DMS 273 (cell line): ENCODE measurements at regions not wholly inside any gene's neighbourhood (a gene's known extent, or its start where the extent isn't known, plus 50 kb on each side); places are given as distances from the start of the nearest gene placed in this dataset.
A peak's percentile ranks its signal among the peaks of the same experiment; 100 is the strongest.

Experiments used
- DNase-seq: peaks from one replicate; lab custom pipeline; 2025; ENCODE audit not compliant: unreplicated experiment; lab: John Stamatoyannopoulos, UW

DNA sequence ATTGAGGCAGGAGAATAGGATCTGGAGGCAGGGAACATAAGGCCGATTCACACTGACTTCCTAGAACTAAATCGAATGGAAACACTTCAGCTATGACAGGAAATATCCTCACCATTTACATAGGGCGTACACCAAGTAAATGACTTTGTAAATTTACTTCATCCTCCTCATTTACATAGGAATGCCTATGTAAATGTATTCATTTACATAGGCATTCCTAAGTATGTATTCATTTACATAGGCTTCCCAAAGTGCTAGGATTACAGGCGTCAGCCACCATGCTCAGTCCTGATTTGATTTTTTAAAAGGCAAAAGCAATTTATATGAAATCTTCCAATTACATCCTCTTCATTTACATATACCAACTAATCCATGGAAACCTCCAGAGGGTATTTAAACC, 133.1 kb upstream of the RFC3 start:
- no peak for DNase-seq

DNA sequence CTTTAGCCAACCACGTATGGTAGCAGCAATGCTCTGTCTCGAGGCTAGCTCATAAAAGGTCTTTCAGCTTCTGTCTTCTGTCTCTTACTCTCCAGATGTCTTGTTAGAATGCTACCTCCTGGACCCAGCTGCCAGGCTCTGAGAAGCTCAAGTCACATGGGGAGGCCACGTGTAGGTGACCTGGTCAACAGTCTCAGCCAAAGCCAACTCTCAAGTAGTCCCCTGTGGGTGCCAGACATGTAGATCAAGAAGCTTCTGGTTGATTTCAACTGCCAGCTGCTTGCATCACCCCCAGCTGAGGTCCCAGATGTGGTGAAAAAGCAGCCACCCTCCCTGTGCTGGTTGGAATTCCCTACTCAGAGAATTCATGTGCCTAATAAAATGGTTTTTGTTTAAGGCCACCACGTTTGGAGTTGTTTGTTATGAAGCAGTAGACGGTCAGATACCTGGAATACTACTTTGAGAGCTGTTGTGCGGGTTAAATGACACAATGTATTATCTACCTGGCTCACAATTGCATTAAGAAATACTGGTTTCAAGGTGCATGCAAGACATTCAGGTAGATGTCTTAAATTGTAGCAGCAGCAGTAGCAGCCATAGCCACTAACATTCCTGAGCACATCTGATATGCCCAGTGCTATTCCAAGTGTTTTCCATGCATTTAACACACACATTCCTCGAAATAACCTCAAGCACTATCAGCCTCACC, 131.0 kb upstream of the RFC3 start:
- DNase-seq, result peak; percentile 7

DNA sequence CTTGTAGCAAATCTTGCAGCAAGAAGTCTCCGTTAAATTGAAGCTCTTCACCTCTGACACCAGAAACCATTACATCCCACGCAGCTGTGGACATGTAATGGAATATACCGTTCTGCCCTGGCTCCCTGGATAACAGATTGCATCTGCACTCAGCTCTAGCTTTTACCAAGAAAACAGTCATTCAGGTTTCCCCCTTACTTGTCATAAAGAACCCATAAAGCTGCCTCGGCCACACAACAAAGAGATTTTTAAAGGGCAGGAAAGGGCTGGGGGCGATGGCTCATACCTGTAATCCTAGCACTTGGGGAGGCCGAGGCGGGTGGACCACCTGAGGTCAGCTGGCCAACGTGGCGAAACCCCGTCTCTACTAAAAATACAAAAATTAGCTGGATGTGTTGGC, 127.6 kb upstream of the RFC3 start:
- no peak for DNase-seq

- DNase-seq, result no peak
Measured at GRCh38 chr13:33691980-33692379, 126.0 kb upstream of the RFC3 start.

- DNase-seq, result no peak
Measured at GRCh38 chr13:33692531-33692930, 125.4 kb upstream of the RFC3 start.

- DNase-seq, result no peak
Measured at GRCh38 chr13:33694546-33694945, 123.4 kb upstream of the RFC3 start.

DNA sequence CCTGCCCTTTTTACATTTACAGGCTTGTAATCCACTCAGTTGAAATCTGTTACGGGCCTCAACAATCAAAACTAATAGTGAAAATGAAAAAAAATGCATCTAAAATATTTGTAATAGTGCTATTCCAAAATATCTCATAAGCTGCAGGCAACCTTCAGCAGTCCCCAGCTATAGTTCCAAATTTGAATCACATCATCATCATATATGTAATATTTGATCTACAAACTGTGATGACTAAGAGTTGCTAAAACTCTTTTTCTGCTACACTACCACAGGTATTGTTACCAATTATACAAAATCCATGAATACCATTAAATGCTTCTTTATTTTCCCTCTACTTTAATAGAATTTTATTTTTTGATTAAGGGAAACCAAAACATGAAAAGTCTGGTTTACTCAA, 121.4 kb upstream of the RFC3 start:
- no peak for DNase-seq

- DNase-seq, result no peak
Measured at GRCh38 chr13:33697926-33698325, 120.0 kb upstream of the RFC3 start.

DNA sequence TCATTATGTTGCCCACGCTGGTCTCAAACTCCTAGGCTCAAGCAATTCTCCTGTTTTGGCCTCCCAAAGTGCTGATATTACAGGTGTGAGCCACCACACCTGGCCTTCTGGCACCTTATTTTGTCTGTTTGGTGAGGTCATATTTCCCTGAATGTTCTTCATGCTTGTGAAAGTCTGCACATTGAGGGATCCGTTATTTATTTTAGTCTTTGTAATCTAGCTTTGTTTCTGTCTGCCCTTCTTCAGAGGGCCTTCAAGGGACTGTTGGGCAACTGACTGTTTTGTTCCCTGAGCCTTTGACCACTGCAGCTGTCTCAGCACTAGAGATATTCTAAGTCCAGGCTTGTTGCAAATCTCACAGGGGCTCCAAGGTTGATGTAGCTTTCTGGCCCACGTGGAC, 110.5 kb upstream of the RFC3 start:
- DNase-seq, result no peak

- DNase-seq, result no peak
Measured at GRCh38 chr13:33710924-33711323, 107.0 kb upstream of the RFC3 start.

- DNase-seq, result no peak
Measured at GRCh38 chr13:33711436-33711835, 106.5 kb upstream of the RFC3 start.

DNA sequence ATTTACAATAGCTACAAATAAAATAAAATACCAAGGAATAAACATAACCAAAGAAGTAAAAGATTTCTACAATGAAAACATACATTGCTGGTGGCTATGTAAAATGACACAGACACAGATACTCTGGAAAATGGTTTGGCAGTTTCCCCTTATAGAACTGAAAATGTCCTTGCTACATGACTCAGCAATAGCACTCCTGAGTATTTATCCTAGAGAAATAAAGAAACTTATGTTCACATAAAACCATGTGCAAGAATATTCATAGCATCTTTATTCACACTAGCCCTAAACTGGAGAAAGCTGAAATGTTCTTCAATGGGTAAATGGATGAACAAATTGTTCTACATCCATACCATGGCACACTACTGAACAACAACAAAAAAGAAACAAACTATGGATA, 100.2 kb upstream of the RFC3 start:
- no peak for DNase-seq

DNA sequence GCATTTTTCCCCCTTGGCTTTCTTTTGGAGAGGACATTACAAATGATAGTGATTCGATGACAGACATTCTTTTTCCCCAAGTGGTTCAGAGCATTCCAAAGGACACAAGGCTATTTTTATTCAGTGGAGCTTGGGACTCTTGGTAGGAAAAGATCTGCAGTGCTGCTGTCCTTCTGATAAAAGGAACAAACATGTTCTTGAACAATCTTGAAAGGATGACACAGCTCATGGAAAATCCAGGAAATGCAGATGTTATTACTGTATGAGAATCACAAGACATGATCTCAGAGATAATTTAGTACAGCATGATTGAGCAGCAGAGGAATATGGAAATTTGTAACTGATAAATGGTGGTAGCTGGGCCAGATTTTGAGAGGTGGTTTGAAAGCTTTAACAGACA, 96.2 kb upstream of the RFC3 start:
- no peak for DNase-seq

GRCh38 chr13:33722216-33722915, 95.6 kb upstream of the RFC3 start:
- DNase-seq, result no peak

GRCh38 chr13:33723365-33723764, 94.6 kb upstream of the RFC3 start:
- peak; percentile 7 for DNase-seq

DNA sequence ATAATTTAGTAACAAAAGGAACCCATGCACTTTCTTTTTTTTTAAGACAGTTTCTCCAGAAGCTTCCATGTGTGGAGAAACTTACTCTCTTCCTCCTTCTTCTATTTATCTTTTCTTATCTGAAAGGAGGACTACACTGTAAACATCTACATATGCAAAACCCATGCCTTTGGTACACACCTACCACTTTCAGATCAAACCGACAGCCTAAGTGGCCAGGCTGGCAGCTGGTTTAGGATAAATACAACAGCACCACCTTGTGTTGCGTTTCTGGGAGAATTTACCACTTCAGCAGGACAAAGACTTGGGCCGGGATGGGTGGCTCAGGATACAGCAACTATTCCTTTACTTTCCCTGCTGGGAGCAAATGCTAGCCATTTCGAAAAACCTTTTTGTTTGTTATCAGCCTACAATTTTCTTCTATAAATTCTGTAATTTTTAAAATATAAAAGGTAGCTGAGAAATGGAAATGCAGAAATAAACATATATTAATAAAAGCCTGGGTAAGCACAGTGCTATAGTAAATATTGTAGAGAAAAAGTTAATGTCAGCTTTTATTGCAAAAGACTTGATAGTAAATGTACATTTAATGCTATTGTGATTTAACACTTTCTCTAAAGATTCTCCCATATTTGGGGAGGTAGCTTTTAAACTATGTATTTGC, 94.0 kb upstream of the RFC3 start:
- DNase-seq, result peak; percentile 83

- DNase-seq, result no peak
Measured at GRCh38 chr13:33725340-33725739, 92.6 kb upstream of the RFC3 start.

DNA sequence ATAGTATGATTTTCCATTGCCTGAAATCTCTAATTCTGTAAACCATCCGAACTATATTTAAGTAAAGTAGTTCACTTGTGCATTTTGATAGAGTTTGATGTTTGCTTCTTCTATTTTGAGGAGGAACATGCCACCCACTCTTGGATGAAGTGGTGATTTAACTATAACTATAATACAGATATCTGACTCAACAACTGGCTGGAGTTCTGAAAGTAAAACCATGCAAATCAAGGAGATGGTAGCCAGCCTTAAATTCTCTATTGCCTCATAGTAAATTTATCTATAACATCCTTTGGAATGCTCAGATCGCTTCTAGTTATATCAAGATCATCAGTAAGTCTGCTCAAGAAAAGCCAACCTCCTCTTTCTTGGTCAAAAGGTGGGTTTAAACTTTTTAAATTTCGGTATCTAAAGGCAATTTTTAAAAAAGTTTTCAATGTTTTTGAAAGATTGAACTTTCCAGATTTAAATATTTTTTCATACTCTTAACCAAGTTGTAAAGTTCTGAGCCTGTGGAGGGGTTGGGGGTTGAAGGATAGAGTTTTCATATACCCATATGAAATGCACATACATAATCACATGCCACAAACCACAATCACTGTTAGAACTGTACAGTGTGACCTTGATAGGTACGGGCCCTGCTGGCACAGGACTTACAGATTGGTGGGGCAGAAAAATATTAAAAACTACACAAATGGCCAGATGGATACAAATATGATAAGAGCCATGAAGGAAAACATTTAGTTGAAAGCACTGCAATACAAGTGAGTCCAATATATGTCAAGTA, 90.5 kb upstream of the RFC3 start:
- DNase-seq, result no peak

GRCh38 chr13:33728271-33729037, 89.5 kb upstream of the RFC3 start:
- DNase-seq, result peak; percentile 23

GRCh38 chr13:33730147-33730546, 87.8 kb upstream of the RFC3 start:
- DNase-seq, result no peak

DNA sequence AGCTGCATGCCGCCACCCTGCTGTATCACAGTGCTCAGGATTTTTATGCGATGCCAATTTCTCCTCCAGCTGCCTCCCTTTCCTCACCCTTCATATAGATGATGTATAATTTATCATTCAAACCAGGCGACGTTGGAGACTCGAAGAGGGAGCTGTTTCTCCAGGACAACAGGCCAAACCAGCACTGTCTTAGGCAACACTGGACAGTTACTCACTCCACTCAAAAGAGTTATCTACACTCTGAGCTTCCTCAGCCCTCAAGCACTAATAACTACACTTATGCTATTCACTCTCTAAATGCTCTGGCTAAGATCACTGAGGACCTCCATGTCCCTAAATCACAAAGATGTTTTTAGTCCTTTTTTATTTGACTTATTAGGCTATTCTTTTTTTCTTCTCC, 87.3 kb upstream of the RFC3 start:
- no peak for DNase-seq
